DMS 273 (cell line): ENCODE measurements at regions not wholly inside any gene's neighbourhood (a gene's known extent, or its start where the extent isn't known, plus 50 kb on each side); places are given as distances from the start of the nearest gene placed in this dataset.
"Not testable (repeated sequence)": the region's sequence is repeated elsewhere in the genome, so short reads cannot be mapped to it uniquely, and the experiment has no call there.

Experiments
- DNase-seq: peaks from one replicate; lab custom pipeline; 2025; ENCODE audit not compliant: unreplicated experiment; lab: John Stamatoyannopoulos, UW

GRCh38 chr19:30267332-30267731, 104.9 kb upstream of the ZNF536 start:
- no peak for DNase-seq

GRCh38 chr19:30268601-30269000, 103.6 kb upstream of the ZNF536 start:
- DNase-seq, result no peak

- no peak for DNase-seq
These were observed 102.5 kb upstream of the ZNF536 start for GRCh38 chr19:30269638-30270037.

GRCh38 chr19:30271816-30272215, 100.4 kb upstream of the ZNF536 start:
- DNase-seq, result no peak

GRCh38 chr19:30272554-30272953, 99.6 kb upstream of the ZNF536 start:
- no peak for DNase-seq

- no peak for DNase-seq
These were observed 99.0 kb upstream of the ZNF536 start for GRCh38 chr19:30273184-30273583.

- DNase-seq, result no peak
These were observed 97.2 kb upstream of the ZNF536 start for GRCh38 chr19:30274987-30275386.

GRCh38 chr19:30276011-30276882, 95.9 kb upstream of the ZNF536 start:
- no peak for DNase-seq

- no peak for DNase-seq
These were observed 95.3 kb upstream of the ZNF536 start for GRCh38 chr19:30276883-30277280.

GRCh38 chr19:30277941-30278881, 94.0 kb upstream of the ZNF536 start:
- DNase-seq, result no peak

GRCh38 chr19:30278882-30279254, 93.3 kb upstream of the ZNF536 start:
- no peak for DNase-seq

GRCh38 chr19:30280018-30280417, 92.2 kb upstream of the ZNF536 start:
- DNase-seq, result no peak

- no peak for DNase-seq
These were observed 90.3 kb upstream of the ZNF536 start for GRCh38 chr19:30281906-30282305.

- no peak for DNase-seq
These were observed 88.6 kb upstream of the ZNF536 start for GRCh38 chr19:30283556-30283955.

GRCh38 chr19:30284209-30284608, 88.0 kb upstream of the ZNF536 start:
- DNase-seq, result no peak

- DNase-seq, result no peak
These were observed 87.3 kb upstream of the ZNF536 start for GRCh38 chr19:30284885-30285284.

- DNase-seq, result no peak
These were observed 85.8 kb upstream of the ZNF536 start for GRCh38 chr19:30286378-30286777.

GRCh38 chr19:30287259-30287658, 84.9 kb upstream of the ZNF536 start:
- DNase-seq, result no peak

- DNase-seq, result no peak
These were observed 84.2 kb upstream of the ZNF536 start for GRCh38 chr19:30287973-30288372.

- DNase-seq, result no peak
These were observed 83.3 kb upstream of the ZNF536 start for GRCh38 chr19:30288911-30289310.

- DNase-seq, result no peak
These were observed 82.8 kb upstream of the ZNF536 start for GRCh38 chr19:30289336-30289735.

GRCh38 chr19:30290805-30291204, 81.4 kb upstream of the ZNF536 start:
- DNase-seq, result not testable (repeated sequence)
